MG63 (cell line): ENCODE measurements at regions not wholly inside any gene's neighbourhood (a gene's known extent, or its start where the extent isn't known, plus 50 kb on each side); places are given as distances from the start of the nearest gene placed in this dataset.
"Not testable (repeated sequence)": the region's sequence is repeated elsewhere in the genome, so short reads cannot be mapped to it uniquely, and the experiment has no call there.

Experiments
- DNase-seq: peaks from one replicate; pipeline ENCODE4 v3.0.0-alpha.2; 2020
- H3K27me3 ChIP-seq: fragments of 250-450 bp; sonication (Bioruptor Pico); 2 replicates; pipeline ENCODE4 v1.5.1; 2020; ENCODE audit warnings: mild to moderate bottlenecking, moderate library complexity
- H3K36me3 ChIP-seq: fragments of 250-450 bp; sonication (Bioruptor Pico); 2 replicates; pipeline ENCODE4 v1.5.1; 2020; ENCODE audit warnings: mild to moderate bottlenecking, moderate library complexity
- H3K4me3 ChIP-seq: fragments of 250-450 bp; sonication (Bioruptor Pico); 2 replicates; pipeline ENCODE4 v1.5.1; 2020; ENCODE audit warnings: mild to moderate bottlenecking, moderate library complexity
- H3K9me3 ChIP-seq: fragments of 250-450 bp; sonication (Bioruptor Pico); 2 replicates; pipeline ENCODE4 v1.5.1; 2020; ENCODE audit warnings: mild to moderate bottlenecking, moderate library complexity

DNA sequence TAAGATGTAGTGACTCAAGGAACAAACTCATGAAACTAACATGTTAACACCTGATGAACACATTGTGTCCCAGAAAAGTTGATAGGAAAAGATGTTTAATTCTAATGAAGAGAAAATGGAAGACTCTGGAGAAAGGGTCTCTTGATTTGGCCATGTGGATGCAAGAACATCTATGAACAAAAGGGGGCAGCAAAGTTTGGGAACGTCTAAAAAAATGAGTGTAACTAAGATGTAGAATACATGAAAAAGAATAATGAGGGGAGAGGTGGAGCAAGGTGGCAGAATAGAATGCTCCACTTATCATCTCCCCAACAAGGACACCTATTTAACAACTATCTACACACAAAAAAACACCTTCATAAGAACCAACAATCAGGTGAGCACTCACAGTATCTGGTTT is 805.1 kb downstream of the TNS3 start:
- Histone ChIP-seq H3K4me3 (no peak overlapping the region), H3K36me3 (no peaks in the 10 kb centered on the region), H3K9me3 (peaks cover 13% of the 10 kb centered on the region), H3K27me3 (no peaks in the 10 kb centered on the region)
- no peak for DNase-seq

DNA sequence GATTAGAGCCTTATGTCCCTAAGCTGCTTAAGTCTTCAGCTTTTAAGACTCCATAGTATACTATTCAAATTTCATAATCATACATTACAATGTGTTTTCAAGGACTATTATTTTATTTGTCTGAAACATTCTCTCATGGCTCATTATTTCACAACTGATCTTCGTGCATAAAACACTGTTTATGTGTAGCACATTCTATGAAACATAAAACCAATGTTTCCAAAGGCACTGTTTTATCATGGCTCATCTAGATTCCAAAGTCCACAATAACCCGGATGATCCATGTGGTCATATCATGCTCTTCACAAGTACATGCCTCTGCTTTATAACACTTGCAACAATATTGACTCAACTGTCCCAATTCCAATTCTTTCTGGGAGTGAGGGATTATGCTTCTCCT is 806.1 kb downstream of the TNS3 start:
- Histone ChIP-seq H3K36me3 (no peaks in the 10 kb centered on the region), H3K27me3 (no peaks in the 10 kb centered on the region), H3K9me3 (peaks cover 17% of the 10 kb centered on the region), H3K4me3 (no peak overlapping the region)
- no peak for DNase-seq

DNA sequence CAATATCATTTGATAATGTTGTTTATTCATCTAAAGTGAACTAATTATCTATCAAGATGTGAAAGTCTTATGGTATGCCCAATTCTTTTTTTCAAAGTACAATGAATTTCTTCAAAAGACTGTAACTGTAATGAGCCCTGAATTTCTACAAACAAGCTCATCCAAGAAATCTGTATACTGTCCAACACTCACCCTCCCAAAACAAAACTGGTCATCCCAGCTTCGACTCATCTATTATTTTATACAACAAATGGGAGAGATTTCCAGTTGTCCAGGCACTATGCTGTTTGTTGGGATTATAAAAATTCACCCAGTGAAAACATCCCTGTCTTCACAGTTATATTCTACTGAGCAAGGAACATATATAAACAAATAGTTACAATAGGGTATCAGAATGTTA is 806.9 kb downstream of the TNS3 start:
- H3K9me3 ChIP-seq: peaks cover 19% of the 10 kb centered on the region
- DNase-seq: no peak
- no peaks in the 10 kb centered on the region for H3K36me3 ChIP-seq
- no peak overlapping the region for H3K4me3 ChIP-seq
- no peaks in the 10 kb centered on the region for H3K27me3 ChIP-seq

DNA sequence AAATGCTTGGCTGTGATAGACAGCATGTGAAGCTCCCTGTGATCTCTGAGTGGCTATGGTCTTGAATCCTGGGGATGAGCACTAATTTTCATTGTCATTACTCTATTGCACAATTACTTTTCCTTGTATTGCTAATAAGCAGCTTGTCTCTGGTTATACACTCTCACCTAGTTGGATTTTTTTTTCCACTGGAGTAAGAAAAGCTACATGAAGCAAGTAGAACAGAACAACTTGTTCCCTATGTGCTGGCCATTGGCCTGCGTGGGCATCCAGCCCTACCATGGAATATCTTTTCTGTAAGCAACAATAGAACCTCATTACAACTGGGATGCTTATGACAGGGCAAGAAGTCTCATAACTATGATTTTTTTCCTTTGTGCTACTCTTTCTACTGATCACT is 807.4 kb downstream of the TNS3 start:
- H3K4me3 ChIP-seq: no peak overlapping the region
- no peak for DNase-seq
- H3K9me3 ChIP-seq: peaks cover 21% of the 10 kb centered on the region
- H3K27me3 ChIP-seq: no peaks in the 10 kb centered on the region
- no peaks in the 10 kb centered on the region for H3K36me3 ChIP-seq

DNA sequence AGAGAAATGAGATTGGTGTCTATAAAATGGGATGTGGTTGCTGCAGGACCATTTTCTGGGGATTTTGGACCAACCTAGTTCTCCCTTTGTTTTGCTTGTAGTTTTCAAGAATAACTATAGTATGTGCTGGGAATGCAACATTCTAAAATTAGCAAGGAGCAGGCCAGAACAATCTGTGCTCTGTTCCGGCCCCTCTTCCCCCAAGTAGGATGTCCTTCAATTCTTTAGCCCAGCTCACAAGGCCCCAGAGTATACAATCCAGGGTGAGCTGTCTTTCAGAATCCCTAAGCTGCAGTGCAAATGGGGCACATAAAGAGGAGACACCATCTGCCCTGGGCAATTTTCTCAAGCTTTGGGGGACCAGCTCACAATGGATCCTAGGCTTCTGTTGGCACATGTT is 809.1 kb downstream of the TNS3 start:
- Histone ChIP-seq H3K36me3 (no peaks in the 10 kb centered on the region), H3K4me3 (no peak overlapping the region), H3K27me3 (no peaks in the 10 kb centered on the region), H3K9me3 (peaks cover 34% of the 10 kb centered on the region)
- DNase-seq: no peak

DNA sequence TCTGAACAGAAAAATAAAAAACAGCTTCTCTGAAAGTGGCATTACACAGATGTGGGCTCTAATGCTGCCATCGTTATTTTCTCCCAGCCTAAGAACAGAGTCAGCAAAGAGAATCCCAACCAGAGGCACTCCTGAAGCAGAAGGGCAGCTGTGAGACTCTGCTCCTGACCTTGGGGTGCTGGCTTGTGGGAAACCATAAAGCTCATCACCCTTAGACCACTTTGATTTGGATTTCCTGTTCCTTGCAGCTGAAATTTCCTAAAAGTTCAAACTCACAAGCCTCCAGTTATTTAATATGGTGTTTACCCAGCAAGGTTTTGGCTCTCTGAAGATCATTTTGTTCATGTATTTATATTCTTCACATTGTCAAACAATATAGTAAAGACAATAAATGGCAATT is 814.8 kb downstream of the TNS3 start:
- H3K4me3 ChIP-seq: no peak overlapping the region
- H3K36me3 ChIP-seq: no peaks in the 10 kb centered on the region

DNA sequence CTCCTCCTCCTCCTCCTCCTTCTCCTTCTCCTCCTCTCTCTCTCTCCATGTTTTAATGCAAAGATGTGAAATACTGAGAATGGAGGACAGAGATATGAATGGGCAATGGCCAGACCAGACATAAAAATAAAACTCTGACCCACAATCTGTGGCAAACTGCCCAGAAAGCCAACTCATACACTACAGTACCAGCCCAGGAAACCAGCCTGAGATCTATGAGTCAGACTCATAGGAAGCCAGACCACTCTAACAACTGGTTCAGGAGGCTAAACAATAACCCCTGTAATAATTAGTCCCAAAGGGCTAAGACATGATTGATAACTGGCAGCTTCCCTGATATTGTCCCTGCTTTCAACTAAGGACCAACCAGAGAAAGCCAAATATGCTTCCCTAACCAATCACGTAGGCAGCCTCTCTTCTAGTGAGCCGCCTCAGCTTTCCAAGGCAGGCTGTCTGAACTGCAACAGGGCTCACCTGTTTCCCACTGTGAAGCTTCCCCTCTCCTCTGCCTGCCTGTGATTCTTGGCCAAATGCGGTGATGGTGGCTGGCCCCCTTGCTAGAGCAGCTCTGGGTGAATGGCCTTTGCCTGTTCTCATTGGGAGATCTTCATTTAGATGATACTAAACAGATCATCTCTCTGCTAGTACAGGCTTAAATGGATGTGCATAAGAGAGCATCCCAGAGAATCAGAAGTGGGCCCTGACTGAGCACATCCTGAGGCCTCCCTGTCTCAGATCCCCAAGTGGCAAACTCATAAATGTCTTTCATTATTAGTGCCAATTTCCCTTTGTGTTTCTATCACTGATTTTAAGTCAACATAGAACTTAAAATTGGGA is 817.6 kb downstream of the TNS3 start:
- H3K9me3 ChIP-seq: peaks cover 18% of the 10 kb centered on the region
- H3K36me3 ChIP-seq: no peaks in the 10 kb centered on the region
- DNase-seq: peak; percentile 82
- no peaks in the 10 kb centered on the region for H3K27me3 ChIP-seq
- H3K4me3 ChIP-seq: no peak overlapping the region

More for the DNA sequence above, 814.8 kb downstream of the TNS3 start:
- Histone ChIP-seq H3K9me3 (peaks cover 27% of the 10 kb centered on the region), H3K27me3 (no peaks in the 10 kb centered on the region)
- DNase-seq: no peak

DNA sequence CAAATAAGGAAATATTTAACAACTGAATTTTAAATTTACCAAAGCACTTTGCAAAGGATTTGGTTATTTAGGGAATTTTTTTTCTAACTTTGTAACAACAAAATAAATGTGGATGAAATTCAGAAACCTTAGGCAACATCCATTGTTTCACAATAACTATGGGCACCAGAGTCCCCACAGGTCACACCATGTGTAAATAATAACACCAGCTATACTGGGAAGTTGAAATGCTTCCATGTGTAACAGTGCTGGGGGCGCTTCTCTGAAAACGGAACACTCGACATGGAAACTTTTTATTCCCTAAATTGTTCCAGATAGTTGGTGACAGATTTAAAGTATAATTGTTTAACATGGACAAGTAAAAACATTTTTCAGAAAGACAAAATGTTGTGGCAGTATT is 818.6 kb downstream of the TNS3 start:
- DNase-seq: no peak
- Histone ChIP-seq H3K4me3 (no peak overlapping the region), H3K36me3 (no peaks in the 10 kb centered on the region), H3K27me3 (no peaks in the 10 kb centered on the region), H3K9me3 (peaks cover 9% of the 10 kb centered on the region)

DNA sequence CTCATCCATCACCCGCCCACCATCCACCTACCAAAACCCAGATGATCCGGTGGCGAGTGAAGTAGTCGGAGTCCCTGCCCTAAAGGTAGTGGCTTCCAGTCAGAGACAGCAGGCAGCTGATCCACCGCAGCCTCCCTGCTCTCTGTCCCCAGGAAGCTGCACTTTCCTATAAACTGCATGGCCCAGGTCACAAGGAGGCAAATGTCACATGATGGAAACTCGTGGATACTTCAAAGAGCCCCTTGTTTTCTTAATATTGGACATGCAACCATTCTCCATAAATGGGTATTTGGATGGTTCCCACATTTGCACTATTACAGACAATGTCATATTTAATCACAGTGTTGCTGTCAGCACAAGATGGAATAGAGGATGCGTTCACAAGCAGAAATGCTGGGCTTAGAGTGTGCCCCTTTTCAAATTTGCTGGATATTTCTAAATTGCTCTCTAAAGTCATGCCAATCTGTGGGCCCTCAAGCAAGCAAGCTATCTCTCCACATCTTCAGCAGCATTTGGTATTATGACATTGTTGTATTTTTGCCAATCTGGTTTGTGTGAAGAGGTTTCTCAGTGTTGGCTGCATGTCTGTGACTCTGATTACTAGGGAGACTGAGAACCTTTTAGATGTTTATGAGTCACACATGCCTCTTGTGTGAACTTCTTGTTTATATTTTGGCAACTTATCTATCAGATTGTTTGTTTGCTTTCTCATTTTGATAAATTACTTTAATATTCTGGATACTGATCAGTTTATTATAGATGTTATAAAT is 822.0 kb downstream of the TNS3 start:
- DNase-seq: peak; percentile 24
- no peaks in the 10 kb centered on the region for H3K27me3 ChIP-seq
- H3K4me3 ChIP-seq: no peak overlapping the region
- no peaks in the 10 kb centered on the region for H3K36me3 ChIP-seq
- 0 out of 2 replicates have a peak, but pooled peaks cover 1% of the 10 kb centered on the region for H3K9me3 ChIP-seq

DNA sequence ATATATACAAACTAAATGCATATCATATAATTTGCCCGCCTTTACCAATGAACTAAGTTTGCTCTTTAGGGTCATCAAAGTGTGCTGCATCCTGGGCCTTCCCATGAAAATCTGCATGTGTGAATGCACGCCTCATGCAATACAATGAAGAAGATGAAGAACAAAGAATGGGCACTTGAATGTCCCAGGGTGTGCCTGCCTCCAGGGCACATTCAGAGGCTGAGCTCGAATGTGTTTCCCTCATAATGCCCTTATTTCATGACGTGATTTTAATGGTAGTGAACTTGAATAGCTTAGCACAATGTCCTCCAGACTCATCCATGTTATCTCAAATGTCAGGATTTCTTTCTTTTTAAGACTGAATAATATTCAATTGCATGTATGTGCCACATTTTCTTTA is 824.9 kb downstream of the TNS3 start:
- DNase-seq: no peak
- H3K27me3 ChIP-seq: no peaks in the 10 kb centered on the region
- no peaks in the 10 kb centered on the region for H3K36me3 ChIP-seq
- H3K9me3 ChIP-seq: 0 out of 2 replicates have a peak, but pooled peaks cover 1% of the 10 kb centered on the region
- no peak overlapping the region for H3K4me3 ChIP-seq

DNA sequence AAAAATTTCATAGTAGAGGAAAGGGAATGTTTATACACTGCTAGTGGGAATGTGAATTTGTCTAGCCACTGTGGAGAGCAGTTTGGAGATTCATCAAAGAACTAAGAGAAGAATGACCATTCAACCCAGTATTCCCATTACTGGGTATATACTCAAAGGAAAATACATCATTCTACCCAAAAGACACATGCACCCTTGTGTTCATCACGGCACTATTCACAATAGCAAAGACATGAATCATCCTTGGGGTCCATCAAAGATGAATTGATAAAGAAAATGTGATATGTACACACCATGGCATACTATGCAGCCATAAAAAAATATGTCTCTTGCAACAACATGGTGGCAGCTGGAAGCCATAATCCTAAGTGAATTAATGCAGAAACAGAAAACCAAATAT is 825.7 kb downstream of the TNS3 start:
- 0 out of 2 replicates have a peak, but pooled peaks cover 1% of the 10 kb centered on the region for H3K9me3 ChIP-seq
- DNase-seq: no peak
- H3K36me3 ChIP-seq: no peaks in the 10 kb centered on the region
- H3K27me3 ChIP-seq: no peaks in the 10 kb centered on the region
- no peak overlapping the region for H3K4me3 ChIP-seq

DNA sequence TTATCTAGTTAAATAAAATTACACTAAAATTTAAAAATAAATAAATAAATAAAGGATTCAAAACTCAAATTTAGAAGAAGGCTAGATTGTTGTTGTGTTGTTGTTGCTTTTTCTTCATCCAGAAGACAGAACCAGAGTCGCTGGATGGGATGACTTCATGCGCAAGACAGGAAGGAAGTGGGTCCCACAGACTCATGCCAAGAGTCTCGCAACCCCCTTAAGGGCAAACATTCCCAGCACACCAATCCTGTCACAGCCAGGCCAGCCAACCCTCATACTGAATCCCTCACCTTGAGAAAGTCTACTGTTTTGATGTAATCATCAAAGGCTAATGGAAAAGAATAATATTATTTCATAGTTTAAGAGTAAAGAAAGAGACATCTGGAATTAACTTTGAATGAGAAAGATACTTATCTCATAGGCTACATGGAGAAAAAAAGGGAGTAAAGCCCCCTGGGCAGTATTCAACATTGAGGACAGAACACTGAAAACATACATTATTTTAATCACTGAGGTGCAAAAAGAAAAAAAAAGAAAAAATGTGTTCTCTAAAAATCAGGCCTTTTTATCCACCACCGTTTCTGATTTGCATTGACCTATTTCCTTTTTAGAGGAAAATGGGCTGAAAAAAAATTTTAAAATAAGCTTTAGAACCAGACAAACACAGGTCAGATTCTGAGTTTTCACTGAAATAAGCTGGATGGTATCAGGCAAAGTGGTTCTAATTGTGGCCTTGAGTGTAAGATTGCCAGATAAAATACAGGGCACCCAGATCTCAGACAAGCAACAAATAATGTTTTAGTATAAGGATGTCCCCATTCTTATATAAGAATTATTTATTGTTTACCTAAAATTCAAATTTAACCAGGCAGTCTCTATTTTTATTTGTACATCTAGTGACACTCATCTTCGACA is 826.5 kb downstream of the TNS3 start:
- DNase-seq: no peak
- Histone ChIP-seq H3K27me3 (no peaks in the 10 kb centered on the region), H3K9me3 (0 out of 2 replicates have a peak, but pooled peaks cover 1% of the 10 kb centered on the region), H3K36me3 (no peaks in the 10 kb centered on the region), H3K4me3 (no peak overlapping the region)

DNA sequence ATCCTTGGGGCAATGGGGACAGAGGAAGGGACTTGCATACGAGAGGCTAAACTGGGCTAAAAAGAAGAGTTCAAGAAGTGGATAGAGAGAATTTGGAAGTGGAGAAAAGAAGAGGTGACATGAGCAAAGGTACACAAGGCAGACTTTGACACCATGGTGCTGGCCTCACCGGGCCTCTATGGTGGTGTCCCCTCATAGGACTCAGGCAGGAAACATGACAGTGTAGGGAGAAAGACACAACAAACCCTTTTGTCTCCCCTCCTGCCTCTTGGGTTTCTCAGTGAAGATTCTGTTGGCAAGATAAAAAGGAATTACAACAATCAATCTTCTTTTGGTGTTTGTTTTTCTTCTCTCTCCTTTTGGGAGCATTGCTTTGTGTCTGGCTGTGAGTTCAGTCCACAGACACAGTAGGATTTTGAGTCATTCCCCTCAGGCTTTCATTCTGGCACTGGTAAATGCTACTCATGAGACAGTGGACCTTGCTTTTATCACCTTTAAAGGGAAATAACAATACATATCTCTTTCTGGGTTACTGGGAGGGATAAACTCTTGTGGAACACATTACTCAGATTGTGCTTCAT is 827.7 kb downstream of the TNS3 start:
- Histone ChIP-seq H3K4me3 (no peak overlapping the region), H3K27me3 (no peaks in the 10 kb centered on the region), H3K9me3 (0 out of 2 replicates have a peak, but pooled peaks cover 1% of the 10 kb centered on the region), H3K36me3 (no peaks in the 10 kb centered on the region)
- peak; percentile 69 for DNase-seq

DNA sequence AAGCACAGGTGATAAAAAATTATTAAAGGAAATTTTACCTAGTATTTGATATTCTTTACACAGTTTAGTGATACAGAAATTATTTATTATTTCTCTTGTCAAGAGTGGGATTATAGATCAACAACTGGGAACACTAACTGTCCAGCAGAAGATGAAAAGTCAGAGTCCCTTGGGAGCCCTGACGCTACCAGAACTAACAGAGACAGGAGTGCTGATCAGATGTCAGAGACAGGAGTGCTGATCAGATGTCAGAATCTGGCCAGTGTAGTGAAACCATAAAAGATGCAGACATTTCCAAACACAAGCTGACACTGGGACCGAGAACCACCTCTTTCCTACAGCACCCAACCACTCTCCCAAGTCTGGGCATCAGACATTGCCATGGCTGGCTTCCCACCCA is 828.2 kb downstream of the TNS3 start:
- Histone ChIP-seq H3K9me3 (no peaks in the 10 kb centered on the region), H3K36me3 (no peaks in the 10 kb centered on the region), H3K27me3 (no peaks in the 10 kb centered on the region), H3K4me3 (no peak overlapping the region)
- DNase-seq: no peak

DNA sequence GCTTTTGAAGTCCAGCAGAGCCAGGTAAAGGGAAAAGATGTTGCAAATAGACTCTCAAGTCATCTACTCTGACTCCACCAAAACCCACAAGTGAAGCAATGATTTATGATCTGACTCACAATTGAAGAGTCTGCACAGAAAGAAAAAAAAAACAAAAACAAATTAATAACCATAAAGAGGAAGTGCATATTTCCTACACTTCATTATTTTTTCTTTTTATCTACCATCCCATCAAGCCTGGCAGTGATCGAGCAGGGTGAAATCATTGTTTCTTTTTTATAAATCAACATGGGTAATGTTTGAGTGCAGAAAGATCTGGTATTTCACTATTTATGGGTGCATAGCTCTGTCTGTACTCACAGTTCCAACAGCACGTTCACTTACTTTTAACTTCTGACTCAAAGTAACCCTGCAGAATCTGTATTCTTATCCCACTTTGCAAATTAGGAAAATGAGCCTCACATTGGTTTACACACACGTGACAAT is 829.0 kb downstream of the TNS3 start:
- H3K4me3 ChIP-seq: no peak overlapping the region
- H3K36me3 ChIP-seq: no peaks in the 10 kb centered on the region
- H3K27me3 ChIP-seq: no peaks in the 10 kb centered on the region
- DNase-seq: peak; percentile 52
- peaks cover 3% of the 10 kb centered on the region; the same call in 1 of the 2 replicates for H3K9me3 ChIP-seq

DNA sequence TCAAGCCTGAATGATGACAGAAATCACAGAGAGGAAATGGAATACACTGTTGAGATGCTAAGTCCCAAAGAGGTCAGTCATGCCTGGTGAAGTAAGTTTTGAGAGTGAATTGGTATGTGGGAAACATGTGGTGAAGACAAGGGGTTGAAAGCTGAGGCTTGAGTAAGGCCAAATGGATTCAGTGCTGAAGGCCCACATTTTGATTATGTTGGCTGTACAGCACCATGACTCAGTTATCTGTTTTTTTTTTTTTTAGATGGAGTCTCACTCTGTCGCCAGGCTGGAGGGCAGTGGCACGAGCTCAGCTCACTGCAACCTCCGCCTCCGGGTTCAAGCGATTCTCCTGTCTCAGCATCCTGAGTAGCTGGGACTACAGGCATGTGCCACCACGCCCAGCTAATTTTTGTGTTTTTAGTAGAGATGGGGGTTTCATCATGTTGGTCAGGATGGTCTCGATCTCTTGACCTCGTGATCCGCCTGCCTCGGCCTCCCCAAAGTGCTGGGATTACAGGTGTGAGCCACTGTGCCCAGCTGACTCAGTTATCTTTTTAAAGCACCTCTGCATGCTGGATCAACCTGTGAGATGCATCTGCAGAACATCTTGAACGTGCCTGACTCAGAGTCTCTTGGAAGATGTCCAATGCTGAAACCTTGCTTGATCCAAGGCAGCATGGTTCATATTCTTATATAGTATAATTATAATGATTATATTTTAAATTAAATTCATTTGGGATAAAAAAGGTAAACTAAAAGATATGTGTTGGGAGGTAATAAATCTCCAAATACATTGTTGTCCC is 829.8 kb downstream of the TNS3 start:
- not testable (repeated sequence) for H3K4me3 ChIP-seq
- DNase-seq: peak; percentile 28

More for the DNA sequence above, 829.8 kb downstream of the TNS3 start:
- not testable (repeated sequence) for H3K27me3 ChIP-seq, H3K36me3 ChIP-seq, H3K9me3 ChIP-seq
